Adrenal gland (tissue), 5 donors: ENCODE measurements at regions not wholly inside any gene's neighbourhood (a gene's known extent, or its start where the extent isn't known, plus 50 kb on each side); places are given as distances from the start of the nearest gene placed in this dataset.

Experiments
- POLR2A ChIP-seq, 2 donors: fragments of 450-650 bp; IDR thresholded peaks; one replicate each; pipeline ENCODE4 v1.6.1; 2017; ENCODE audit warnings: antibody characterized with exemption in 2 of 2, mild to moderate bottlenecking in 2 of 2, moderate library complexity in 1 of 2
- TF ChIP-seq, protein P1 (sequence below), 6 experiments: fragments of 450-650 bp in 4 of 6; fragments of 200-600 bp in 2 of 6; sonication (generic) in 1 of 6; IDR thresholded peaks; 1 replicate in 5 of 6; 2 replicates in 1 of 6; pipeline versions ENCODE4 v1.5.1 to v1.8.0; 2016 to 2021; ENCODE audit warnings: antibody characterized with exemption in 6 of 6, mild to moderate bottlenecking in 2 of 6, moderate library complexity in 1 of 6
- donor health status: DM: no; HTN: no; CAD: no.

GRCh38 chr3:139204728-139205127, 139.1 kb upstream of the MRPS22 start:
- TF ChIP-seq, protein P1, sequence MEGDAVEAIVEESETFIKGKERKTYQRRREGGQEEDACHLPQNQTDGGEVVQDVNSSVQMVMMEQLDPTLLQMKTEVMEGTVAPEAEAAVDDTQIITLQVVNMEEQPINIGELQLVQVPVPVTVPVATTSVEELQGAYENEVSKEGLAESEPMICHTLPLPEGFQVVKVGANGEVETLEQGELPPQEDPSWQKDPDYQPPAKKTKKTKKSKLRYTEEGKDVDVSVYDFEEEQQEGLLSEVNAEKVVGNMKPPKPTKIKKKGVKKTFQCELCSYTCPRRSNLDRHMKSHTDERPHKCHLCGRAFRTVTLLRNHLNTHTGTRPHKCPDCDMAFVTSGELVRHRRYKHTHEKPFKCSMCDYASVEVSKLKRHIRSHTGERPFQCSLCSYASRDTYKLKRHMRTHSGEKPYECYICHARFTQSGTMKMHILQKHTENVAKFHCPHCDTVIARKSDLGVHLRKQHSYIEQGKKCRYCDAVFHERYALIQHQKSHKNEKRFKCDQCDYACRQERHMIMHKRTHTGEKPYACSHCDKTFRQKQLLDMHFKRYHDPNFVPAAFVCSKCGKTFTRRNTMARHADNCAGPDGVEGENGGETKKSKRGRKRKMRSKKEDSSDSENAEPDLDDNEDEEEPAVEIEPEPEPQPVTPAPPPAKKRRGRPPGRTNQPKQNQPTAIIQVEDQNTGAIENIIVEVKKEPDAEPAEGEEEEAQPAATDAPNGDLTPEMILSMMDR (IDR thresholded peaks at IDR 0.05) = no peak
- no peak for TF ChIP-seq POLR2A (IDR thresholded peaks at IDR 0.05)
